ENCODE measurements at regions not wholly inside any gene's neighbourhood (a gene's known extent, or its start where the extent isn't known, plus 50 kb on each side); places are given as distances from the start of the nearest gene placed in this dataset.

GRCh38 chr13:19057588-19058340 lies 123.9 kb downstream of the TUBA3C start:
- no peaks in the 10 kb centered on the region for H3K9me2 ChIP-seq (replicated peaks; ENCODE audit: insufficient read depth, low read length)
- TF ChIP-seq EZH2 (optimal IDR thresholded peaks at IDR 0.05; ENCODE audit: low read depth, low read length) (no peak), EZH2phosphoT487 (IDR thresholded peaks at IDR 0.05; ENCODE audit: low read length) (no peak)
- TF ChIP-seq, protein P1, sequence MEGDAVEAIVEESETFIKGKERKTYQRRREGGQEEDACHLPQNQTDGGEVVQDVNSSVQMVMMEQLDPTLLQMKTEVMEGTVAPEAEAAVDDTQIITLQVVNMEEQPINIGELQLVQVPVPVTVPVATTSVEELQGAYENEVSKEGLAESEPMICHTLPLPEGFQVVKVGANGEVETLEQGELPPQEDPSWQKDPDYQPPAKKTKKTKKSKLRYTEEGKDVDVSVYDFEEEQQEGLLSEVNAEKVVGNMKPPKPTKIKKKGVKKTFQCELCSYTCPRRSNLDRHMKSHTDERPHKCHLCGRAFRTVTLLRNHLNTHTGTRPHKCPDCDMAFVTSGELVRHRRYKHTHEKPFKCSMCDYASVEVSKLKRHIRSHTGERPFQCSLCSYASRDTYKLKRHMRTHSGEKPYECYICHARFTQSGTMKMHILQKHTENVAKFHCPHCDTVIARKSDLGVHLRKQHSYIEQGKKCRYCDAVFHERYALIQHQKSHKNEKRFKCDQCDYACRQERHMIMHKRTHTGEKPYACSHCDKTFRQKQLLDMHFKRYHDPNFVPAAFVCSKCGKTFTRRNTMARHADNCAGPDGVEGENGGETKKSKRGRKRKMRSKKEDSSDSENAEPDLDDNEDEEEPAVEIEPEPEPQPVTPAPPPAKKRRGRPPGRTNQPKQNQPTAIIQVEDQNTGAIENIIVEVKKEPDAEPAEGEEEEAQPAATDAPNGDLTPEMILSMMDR (IDR thresholded peaks at IDR 0.05; ENCODE audit: low read length) = no peak
- H3K27me3 ChIP-seq (replicated peaks; ENCODE audit: insufficient read depth, low read length) = no peaks in the 10 kb centered on the region
- no peak overlapping the region for H2AFZ ChIP-seq (ENCODE audit: low read length)
- no peaks in the 10 kb centered on the region for H4K20me1 ChIP-seq (ENCODE audit: insufficient read depth, low read length)
- no peak overlapping the region for H3K27ac ChIP-seq (ENCODE audit: low read length)
- H3K79me2 ChIP-seq (ENCODE audit: low read length) = no peaks in the 10 kb centered on the region
- H3K4me2 ChIP-seq (ENCODE audit: low read depth, low read length) = no peak overlapping the region
- no peaks in the 10 kb centered on the region for H3K4me1 ChIP-seq (ENCODE audit: low read length)
- no peak for DNase-seq
- H3K36me3 ChIP-seq (replicated peaks; ENCODE audit: insufficient read depth, low read length) = no peaks in the 10 kb centered on the region
- H3K9me3 ChIP-seq (replicated peaks; ENCODE audit: insufficient read depth, low read length) = no peaks in the 10 kb centered on the region
- no peak overlapping the region for H3K4me3 ChIP-seq (ENCODE audit: low read length)
- H3K9ac ChIP-seq (ENCODE audit: low read length) = no peak overlapping the region
- H3F3A ChIP-seq (ENCODE audit: insufficient read depth, low read length) = no peaks in the 10 kb centered on the region

GRCh38 chr13:19056984-19057490 lies 124.6 kb downstream of the TUBA3C start:
- H3K4me2 ChIP-seq (ENCODE audit: low read depth, low read length) = no peak overlapping the region
- no peaks in the 10 kb centered on the region for H3K79me2 ChIP-seq (ENCODE audit: low read length)
- H3K4me1 ChIP-seq (ENCODE audit: low read length) = no peaks in the 10 kb centered on the region
- no peaks in the 10 kb centered on the region for H4K20me1 ChIP-seq (ENCODE audit: insufficient read depth, low read length)
- H3K4me3 ChIP-seq (ENCODE audit: low read length) = no peak overlapping the region
- no peak overlapping the region for H2AFZ ChIP-seq (ENCODE audit: low read length)
- no peak overlapping the region for H3K27ac ChIP-seq (ENCODE audit: low read length)
- TF ChIP-seq EZH2phosphoT487 (IDR thresholded peaks at IDR 0.05; ENCODE audit: low read length) = no peak
- TF ChIP-seq, protein P1 (IDR thresholded peaks at IDR 0.05; ENCODE audit: low read length) = no peak
- no peak for TF ChIP-seq EZH2 (optimal IDR thresholded peaks at IDR 0.05; ENCODE audit: low read depth, low read length)
- no peaks in the 10 kb centered on the region for H3K36me3 ChIP-seq (replicated peaks; ENCODE audit: insufficient read depth, low read length)
- H3F3A ChIP-seq (ENCODE audit: insufficient read depth, low read length) = no peaks in the 10 kb centered on the region
- H3K9me2 ChIP-seq (replicated peaks; ENCODE audit: insufficient read depth, low read length) = no peaks in the 10 kb centered on the region
- no peak for DNase-seq
- no peaks in the 10 kb centered on the region for H3K27me3 ChIP-seq (replicated peaks; ENCODE audit: insufficient read depth, low read length)
- no peak overlapping the region for H3K9ac ChIP-seq (ENCODE audit: low read length)
- H3K9me3 ChIP-seq (replicated peaks; ENCODE audit: insufficient read depth, low read length) = no peaks in the 10 kb centered on the region

GRCh38 chr13:19056355-19056880 lies 125.2 kb downstream of the TUBA3C start:
- no peaks in the 10 kb centered on the region for H3K36me3 ChIP-seq (replicated peaks; ENCODE audit: insufficient read depth, low read length)
- H3K4me1 ChIP-seq (ENCODE audit: low read length) = no peaks in the 10 kb centered on the region
- no peaks in the 10 kb centered on the region for H3K27me3 ChIP-seq (replicated peaks; ENCODE audit: insufficient read depth, low read length)
- H3K9me3 ChIP-seq (replicated peaks; ENCODE audit: insufficient read depth, low read length) = no peaks in the 10 kb centered on the region
- no peak for TF ChIP-seq EZH2 (optimal IDR thresholded peaks at IDR 0.05; ENCODE audit: low read depth, low read length)
- TF ChIP-seq, protein P1 (IDR thresholded peaks at IDR 0.05; ENCODE audit: low read length) = no peak
- TF ChIP-seq EZH2phosphoT487 (IDR thresholded peaks at IDR 0.05; ENCODE audit: low read length) = no peak
- no peak for DNase-seq
- H4K20me1 ChIP-seq (ENCODE audit: insufficient read depth, low read length) = no peaks in the 10 kb centered on the region
- no peak overlapping the region for H3K9ac ChIP-seq (ENCODE audit: low read length)
- H2AFZ ChIP-seq (ENCODE audit: low read length) = no peak overlapping the region
- no peak overlapping the region for H3K4me3 ChIP-seq (ENCODE audit: low read length)
- H3K27ac ChIP-seq (ENCODE audit: low read length) = no peak overlapping the region
- H3F3A ChIP-seq (ENCODE audit: insufficient read depth, low read length) = no peaks in the 10 kb centered on the region
- no peaks in the 10 kb centered on the region for H3K79me2 ChIP-seq (ENCODE audit: low read length)
- H3K9me2 ChIP-seq (replicated peaks; ENCODE audit: insufficient read depth, low read length) = no peaks in the 10 kb centered on the region
- H3K4me2 ChIP-seq (ENCODE audit: low read depth, low read length) = no peak overlapping the region

Measured in MM.1S (cell line).